H1 (cell line): ENCODE measurements at regions not wholly inside any gene's neighbourhood (a gene's known extent, or its start where the extent isn't known, plus 50 kb on each side); places are given as distances from the start of the nearest gene placed in this dataset.

Experiments used
- CTCF ChIA-PET: fragments of 300-600 bp; sonication (Branson Sonifier 250); formaldehyde crosslinking; loops from one replicate; lab custom pipeline; 2021; ENCODE audit not compliant: partially characterized antibody; lab: Charles Lee
- POLR2A ChIA-PET: fragments of 300-600 bp; sonication (Branson Sonifier 250); formaldehyde crosslinking; loops from one replicate; lab custom pipeline; 2021; ENCODE audit warnings: inconsistent platforms; ENCODE audit not compliant: partially characterized antibody; lab: Charles Lee
- DNase-seq, 2 experiments: peaks; one replicate each; pipeline versions ENCODE4 v3.0.0 to v3.0.0-alpha.2; 2010 to 2022; ENCODE audit warnings: low spot score in 2 of 2, low read depth in 1 of 2, mixed read lengths in 1 of 2
- FAIRE-seq: peaks from 2 replicates; lab custom pipeline; 2011; peaks lifted over from hg19 to GRCh38; lab: Jason Lieb, UNC
- H2AFZ ChIP-seq: 2 replicates; pipeline ENCODE4 v1.8.1; 2012; ENCODE audit warnings: low read length, inconsistent platforms
- H2AK5ac ChIP-seq: 2 replicates; pipeline ENCODE4 v1.6.1; 2013; ENCODE audit warnings: low read depth, low read length
- H2BK120ac ChIP-seq: replicated peaks from 2 replicates; pipeline ENCODE3; 2013; ENCODE audit warnings: low read depth, low read length, inconsistent platforms
- H2BK12ac ChIP-seq: 2 replicates; pipeline ENCODE4 v1.6.1; 2013; ENCODE audit warnings: low read depth, low read length
- H2BK15ac ChIP-seq: 2 replicates; pipeline ENCODE4 v1.6.1; 2013; ENCODE audit warnings: low read length
- H2BK20ac ChIP-seq: 2 replicates; pipeline ENCODE4 v1.6.1; 2013; ENCODE audit warnings: low read length
- H2BK5ac ChIP-seq: 2 replicates; pipeline ENCODE4 v1.6.1; 2013; ENCODE audit warnings: low read depth, low read length
- H3K14ac ChIP-seq: 2 replicates; pipeline ENCODE4 v1.6.1; 2013; ENCODE audit warnings: inconsistent platforms; ENCODE audit not compliant: insufficient read length
- H3K18ac ChIP-seq: 2 replicates; pipeline ENCODE4 v1.6.1; 2013; ENCODE audit warnings: low read length; ENCODE audit errors: extremely low read depth
- H3K23ac ChIP-seq: 2 replicates; pipeline ENCODE4 v1.6.1; 2013; ENCODE audit warnings: inconsistent platforms; ENCODE audit not compliant: insufficient read length
- H3K23me2 ChIP-seq: 2 replicates; pipeline ENCODE4 v1.6.1; 2013; ENCODE audit warnings: low read depth, low read length
- H3K27ac ChIP-seq: 2 replicates; pipeline ENCODE4 v1.6.1; 2011; ENCODE audit warnings: low read depth, low read length, inconsistent platforms
- H3K27me3 ChIP-seq, 4 experiments: replicated peaks in 1 of 4; 1 replicate in 1 of 4; 2 replicates in 3 of 4; pipeline versions ENCODE4 v1.6.1 to v1.8.1; 2011 to 2013; ENCODE audit warnings: low read length in 3 of 4, mild to moderate bottlenecking in 3 of 4, inconsistent platforms in 2 of 4, mixed read lengths in 2 of 4, moderate library complexity in 1 of 4; ENCODE audit not compliant: control insufficient read depth in 3 of 4, insufficient read depth in 3 of 4; ENCODE audit errors: extremely low read depth in 1 of 4
- H3K36me3 ChIP-seq, 4 experiments: 2 replicates each; pipeline versions ENCODE4 v1.6.1 to v1.8.1; 2011 to 2013; ENCODE audit warnings: mild to moderate bottlenecking in 4 of 4, low read length in 3 of 4, moderate library complexity in 2 of 4, control low read depth in 1 of 4, inconsistent platforms in 1 of 4; ENCODE audit not compliant: insufficient read depth in 4 of 4, control insufficient read depth in 2 of 4
- H3K4ac ChIP-seq: replicated peaks from 2 replicates; pipeline ENCODE3; 2013; ENCODE audit warnings: low read length, low read depth, mixed read lengths, inconsistent platforms; ENCODE audit not compliant: insufficient read length
- H3K4me1 ChIP-seq, 4 experiments: replicated peaks in 1 of 4; 1 replicate in 1 of 4; 2 replicates in 3 of 4; pipeline versions ENCODE4 v1.6.1 to v1.8.1; 2011 to 2013; ENCODE audit warnings: low read length in 3 of 4, inconsistent platforms in 2 of 4, mixed read lengths in 1 of 4; ENCODE audit not compliant: insufficient read depth in 4 of 4, control insufficient read depth in 3 of 4
- H3K4me2 ChIP-seq, 2 experiments: 2 replicates each; pipeline versions ENCODE4 v1.6.1 to v1.8.1; 2011 to 2013; ENCODE audit warnings: low read depth in 2 of 2, low read length in 2 of 2, control low read depth in 1 of 2, inconsistent platforms in 1 of 2, mild to moderate bottlenecking in 1 of 2; ENCODE audit not compliant: insufficient read depth in 1 of 2
- H3K4me3 ChIP-seq, 4 experiments: fragments of 200-600, 300-600 bp in 1 of 4; sonication (generic), shearing (Covaris generic), sonication (Bioruptor Twin) in 1 of 4; 2 replicates each; pipeline versions ENCODE4 v1.5.1 to v1.8.1; 2011 to 2016; ENCODE audit warnings: low read length in 4 of 4, low read depth in 3 of 4, control low read depth in 2 of 4, inconsistent platforms in 2 of 4, mild to moderate bottlenecking in 2 of 4, mixed read lengths in 1 of 4, moderate library complexity in 1 of 4; ENCODE audit not compliant: insufficient read depth in 2 of 4; ENCODE audit errors: extremely low read depth in 1 of 4
- H3K56ac ChIP-seq: replicated peaks from 2 replicates; pipeline ENCODE3; 2013; ENCODE audit warnings: low read depth, mild to moderate bottlenecking, mixed read lengths, low read length, inconsistent platforms; ENCODE audit not compliant: insufficient read length
- H3K79me1 ChIP-seq: 2 replicates; pipeline ENCODE4 v1.6.1; 2013; ENCODE audit warnings: low read depth, low read length, control low read depth
- H3K79me2 ChIP-seq, 2 experiments: 2 replicates each; pipeline versions ENCODE4 v1.6.1 to v1.8.1; 2012 to 2013; ENCODE audit warnings: low read length in 2 of 2, mild to moderate bottlenecking in 2 of 2, inconsistent platforms in 1 of 2; ENCODE audit not compliant: insufficient read depth in 2 of 2, control insufficient read depth in 1 of 2
- H3K9ac ChIP-seq, 4 experiments: replicated peaks in 1 of 4; 1 replicate in 1 of 4; 2 replicates in 3 of 4; pipeline versions ENCODE4 v1.6.1 to v1.8.1; 2011 to 2013; ENCODE audit warnings: low read depth in 3 of 4, low read length in 3 of 4, control low read depth in 2 of 4, mild to moderate bottlenecking in 2 of 4, moderate library complexity in 2 of 4, inconsistent platforms in 1 of 4; ENCODE audit errors: extremely low read depth in 1 of 4
- H3K9me3 ChIP-seq, 2 experiments: 2 replicates each; pipeline versions ENCODE4 v1.6.1 to v1.8.1; 2012 to 2013; ENCODE audit warnings: mild to moderate bottlenecking in 2 of 2, moderate library complexity in 2 of 2, control low read depth in 1 of 2, inconsistent platforms in 1 of 2, low read depth in 1 of 2, low read length in 1 of 2, mixed read lengths in 1 of 2; ENCODE audit not compliant: insufficient read depth in 2 of 2
- H4K20me1 ChIP-seq, 2 experiments: replicated peaks in 1 of 2; 2 replicates each; pipeline versions ENCODE3 to v1.8.1; 2011 to 2013; ENCODE audit warnings: inconsistent platforms in 2 of 2, low read length in 2 of 2, mild to moderate bottlenecking in 1 of 2; ENCODE audit not compliant: insufficient read depth in 2 of 2, control insufficient read depth in 1 of 2
- H4K5ac ChIP-seq: 2 replicates; pipeline ENCODE4 v1.6.1; 2013; ENCODE audit warnings: low read length, low read depth, mixed read lengths, inconsistent platforms; ENCODE audit not compliant: insufficient read length
- H4K8ac ChIP-seq: 2 replicates; pipeline ENCODE4 v1.8.0; 2013; ENCODE audit warnings: mild to moderate bottlenecking, moderate library complexity, low read length, inconsistent platforms; ENCODE audit not compliant: insufficient read depth; ENCODE audit errors: extremely low read depth
- H4K91ac ChIP-seq: replicated peaks from 2 replicates; pipeline ENCODE3; 2013; ENCODE audit warnings: low read length, mixed read lengths, inconsistent platforms; ENCODE audit not compliant: insufficient read length
- ASH2L ChIP-seq: fragments of 200-600, 300-600 bp; sonication (generic); IDR thresholded peaks from one replicate; pipeline ENCODE4 v1.7.1; 2017; ENCODE audit warnings: low read length
- CTCF ChIP-seq, 3 experiments: IDR thresholded peaks; 1 replicate in 2 of 3; 2 replicates in 1 of 3; pipeline versions ENCODE4 v1.5.1 to v1.6.1; 2011; ENCODE audit warnings: low read length in 3 of 3, mild to moderate bottlenecking in 3 of 3, inconsistent platforms in 2 of 3, low read depth in 1 of 3, moderate library complexity in 1 of 3; ENCODE audit not compliant: insufficient read depth in 1 of 3; ENCODE audit errors: control extremely low read depth in 1 of 3
- KDM1A ChIP-seq: fragments of 200-600, 300-600 bp; sonication (generic); IDR thresholded peaks from 2 replicates; pipeline ENCODE4 v1.7.1; 2016; ENCODE audit warnings: mild to moderate bottlenecking, low read length, borderline replicate concordance
- KDM4A ChIP-seq: IDR thresholded peaks from one replicate; pipeline ENCODE4 v1.7.1; 2012; ENCODE audit warnings: low read depth, mild to moderate bottlenecking, moderate library complexity, low read length, inconsistent platforms; ENCODE audit not compliant: severe bottlenecking
- NRF1 ChIP-seq: IDR thresholded peaks from 2 replicates; pipeline ENCODE4 v1.6.1; 2011; ENCODE audit warnings: mild to moderate bottlenecking, low read depth, low read length, improper control_type of control experiment
- RAD21 ChIP-seq, 2 experiments: IDR thresholded peaks in 1 of 2; conservative IDR thresholded peaks in 1 of 2; 2 replicates each; pipeline ENCODE4 v1.6.1; 2011; ENCODE audit warnings: low read depth in 2 of 2, low read length in 2 of 2, improper control_type of control experiment in 1 of 2, inconsistent platforms in 1 of 2, mild to moderate bottlenecking in 1 of 2, moderate library complexity in 1 of 2
- SIN3A ChIP-seq, 2 experiments: IDR thresholded peaks in 1 of 2; conservative IDR thresholded peaks in 1 of 2; 2 replicates each; pipeline ENCODE4 v1.6.1; 2011 to 2012; ENCODE audit warnings: low read length in 2 of 2, improper control_type of control experiment in 1 of 2, low read depth in 1 of 2, mild to moderate bottlenecking in 1 of 2
- SP1 ChIP-seq: IDR thresholded peaks from 2 replicates; pipeline ENCODE4 v1.6.1; 2011; ENCODE audit warnings: low read depth, low read length
- WGBS, 2 experiments: shearing (Covaris generic) in 1 of 2; methylation state at CpG; one replicate each; pipeline versions ENCODE4 v1.1.6 to v1.1.7; 2013 to 2015; ENCODE audit warnings: low lambda C conversion rate in 2 of 2, mixed read lengths in 2 of 2, inconsistent platforms in 1 of 2, low coverage in 1 of 2, missing lambda C conversion rate in 1 of 2; ENCODE audit not compliant: insufficient replicate concordance in 2 of 2, insufficient coverage in 1 of 2, insufficient read length in 1 of 2; ENCODE audit errors: extremely low coverage in 1 of 2, missing lambda C conversion rate in 1 of 2; 5-methylcytosine and 5-hydroxymethylcytosine counted together

GRCh38 chr18:10060469-10060782 is 146.6 kb downstream of the VAPA start:
- H3K4me1 ChIP-seq = no peaks in the 10 kb centered on the region
- FAIRE-seq = no peak
- H3K18ac ChIP-seq = no peak overlapping the region
- DNase-seq = no peak
- ChIA-PET CTCF (no interaction called here), POLR2A (interaction anchor here (1.5 kb wide), 1 partner anchor 11 kb away, joined by 3 read pairs; no protein-coding TSS in a partner anchor)
- no peaks in the 10 kb centered on the region; a peak in 1 of 4 replicates for H3K9me3 ChIP-seq
- no peak overlapping the region for H2BK120ac ChIP-seq
- no peak overlapping the region for H3K9ac ChIP-seq
- no peak overlapping the region for H2BK15ac ChIP-seq
- WGBS, 2 experiments = 88% methylated on average over 6 of the region's 6 CpGs; no CpG with 5 or more reads in 1 of the 2 experiments
- H4K20me1 ChIP-seq = no peaks in the 10 kb centered on the region
- no peak overlapping the region; the same call in 1 of the 2 replicates for H4K8ac ChIP-seq
- H2AFZ ChIP-seq = peak overlapping the region; percentile 58; the same call in 1 of the 2 replicates
- no peak overlapping the region for H3K27ac ChIP-seq
- H3K79me1 ChIP-seq = no peaks in the 10 kb centered on the region
- H4K5ac ChIP-seq = no peak overlapping the region
- H3K23me2 ChIP-seq = no peaks in the 10 kb centered on the region; the same call in 1 of the 2 replicates
- H3K36me3 ChIP-seq = no peaks in the 10 kb centered on the region
- no peak overlapping the region for H2BK20ac ChIP-seq
- H3K4me2 ChIP-seq = no peak overlapping the region
- H2BK12ac ChIP-seq = no peak overlapping the region
- no peak overlapping the region for H3K4ac ChIP-seq
- no peak overlapping the region for H3K4me3 ChIP-seq
- no peak overlapping the region for H2AK5ac ChIP-seq
- 0 out of 7 replicates have a peak, but pooled peaks cover 0 to 2% (median 0%) of the 10 kb centered on the region in 4 experiments for H3K27me3 ChIP-seq
- no peaks in the 10 kb centered on the region for H3K79me2 ChIP-seq
- no peak overlapping the region for H3K23ac ChIP-seq
- no peak overlapping the region for H3K56ac ChIP-seq
- no peak overlapping the region for H4K91ac ChIP-seq
- H3K14ac ChIP-seq = no peak overlapping the region
- H2BK5ac ChIP-seq = no peak overlapping the region
- no peak for TF ChIP-seq SIN3A (conservative IDR thresholded peaks at IDR 0.05 in 1 of 2, IDR thresholded peaks at IDR 0.05 in 1 of 2; ENCODE audit: low read depth in 1 of 2, low read length in 2 of 2)
- TF ChIP-seq CTCF (IDR thresholded peaks at IDR 0.05; ENCODE audit: control extremely low read depth in 1 of 3, insufficient read depth in 1 of 3, low read depth in 1 of 3, low read length in 3 of 3) = no peak
- no peak for TF ChIP-seq NRF1
- TF ChIP-seq ASH2L = no peak
- TF ChIP-seq KDM1A = no peak
- no peak for TF ChIP-seq KDM4A
- TF ChIP-seq RAD21 (IDR thresholded peaks at IDR 0.05 in 1 of 2, conservative IDR thresholded peaks at IDR 0.05 in 1 of 2; ENCODE audit: low read depth in 2 of 2, low read length in 2 of 2) = no peak
- TF ChIP-seq SP1 = no peak
